Body of pancreas (tissue), 4 donors: ENCODE measurements at regions not wholly inside any gene's neighbourhood (a gene's known extent, or its start where the extent isn't known, plus 50 kb on each side); places are given as distances from the start of the nearest gene placed in this dataset.

Source experiments
- POLR2A ChIP-seq, 3 donors: fragments of 450-650 bp; IDR thresholded peaks; one replicate each; pipeline ENCODE4 v1.6.1; 2016; ENCODE audit warnings: antibody characterized with exemption in 3 of 3, mild to moderate bottlenecking in 2 of 3
- TF ChIP-seq, protein P1 (sequence below), 7 experiments: fragments of 450-650 bp in 4 of 7; fragments of 200-600 bp in 3 of 7; sonication (generic) in 3 of 7; IDR thresholded peaks; one replicate each; pipeline ENCODE4 v1.5.1; 2016 to 2019; ENCODE audit warnings: antibody characterized with exemption in 7 of 7

DNA sequence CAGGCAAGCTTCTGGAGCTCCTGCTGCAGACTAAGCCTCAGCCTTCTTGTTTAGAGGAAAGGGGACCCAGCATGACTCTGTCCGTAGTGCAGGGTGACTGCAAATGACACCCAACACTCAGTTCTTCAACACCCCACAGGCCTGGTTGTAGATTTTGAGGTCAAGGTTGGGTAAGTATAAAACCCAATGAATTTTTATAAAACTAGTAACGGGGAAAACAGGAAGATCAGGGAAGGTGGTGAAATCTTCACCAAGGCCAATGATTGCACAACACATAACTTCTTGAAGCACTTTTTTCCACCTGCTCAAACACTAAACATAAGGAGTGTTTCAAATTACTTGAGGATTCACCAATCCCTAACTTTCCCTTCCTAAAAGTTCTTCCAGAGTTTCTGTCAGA is 89.4 kb upstream of the JAK1 start:
- TF ChIP-seq, protein P1, sequence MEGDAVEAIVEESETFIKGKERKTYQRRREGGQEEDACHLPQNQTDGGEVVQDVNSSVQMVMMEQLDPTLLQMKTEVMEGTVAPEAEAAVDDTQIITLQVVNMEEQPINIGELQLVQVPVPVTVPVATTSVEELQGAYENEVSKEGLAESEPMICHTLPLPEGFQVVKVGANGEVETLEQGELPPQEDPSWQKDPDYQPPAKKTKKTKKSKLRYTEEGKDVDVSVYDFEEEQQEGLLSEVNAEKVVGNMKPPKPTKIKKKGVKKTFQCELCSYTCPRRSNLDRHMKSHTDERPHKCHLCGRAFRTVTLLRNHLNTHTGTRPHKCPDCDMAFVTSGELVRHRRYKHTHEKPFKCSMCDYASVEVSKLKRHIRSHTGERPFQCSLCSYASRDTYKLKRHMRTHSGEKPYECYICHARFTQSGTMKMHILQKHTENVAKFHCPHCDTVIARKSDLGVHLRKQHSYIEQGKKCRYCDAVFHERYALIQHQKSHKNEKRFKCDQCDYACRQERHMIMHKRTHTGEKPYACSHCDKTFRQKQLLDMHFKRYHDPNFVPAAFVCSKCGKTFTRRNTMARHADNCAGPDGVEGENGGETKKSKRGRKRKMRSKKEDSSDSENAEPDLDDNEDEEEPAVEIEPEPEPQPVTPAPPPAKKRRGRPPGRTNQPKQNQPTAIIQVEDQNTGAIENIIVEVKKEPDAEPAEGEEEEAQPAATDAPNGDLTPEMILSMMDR (IDR thresholded peaks at IDR 0.05), result no peak
- TF ChIP-seq POLR2A (IDR thresholded peaks at IDR 0.05), result no peak
